ENCODE measurements at regions not wholly inside any gene's neighbourhood (a gene's known extent, or its start where the extent isn't known, plus 50 kb on each side); places are given as distances from the start of the nearest gene placed in this dataset.
"Not testable (repeated sequence)": the region's sequence is repeated elsewhere in the genome, so short reads cannot be mapped to it uniquely, and the experiment has no call there.

DNA sequence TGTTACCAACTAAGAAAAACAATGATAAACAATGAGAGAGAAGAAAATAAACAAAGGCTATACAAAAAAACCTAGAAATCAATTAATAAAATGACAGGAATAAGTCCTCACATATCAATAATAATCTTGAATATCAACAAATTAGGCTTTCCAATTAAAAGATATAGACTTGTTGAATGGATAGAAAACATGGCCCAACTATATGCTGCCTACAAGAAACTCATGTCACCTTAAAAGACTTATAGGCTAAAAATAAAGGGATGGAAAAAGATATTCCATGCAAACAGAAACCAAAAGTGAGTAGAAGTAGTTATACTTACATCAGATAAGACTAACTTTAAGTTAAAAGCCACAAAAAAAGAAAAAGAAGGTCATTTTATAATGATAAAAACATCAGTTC, 183.9 kb downstream of the MYRFL start:
- DNase-seq (ENCODE audit: low read depth in 2 of 2): no peak

DNA sequence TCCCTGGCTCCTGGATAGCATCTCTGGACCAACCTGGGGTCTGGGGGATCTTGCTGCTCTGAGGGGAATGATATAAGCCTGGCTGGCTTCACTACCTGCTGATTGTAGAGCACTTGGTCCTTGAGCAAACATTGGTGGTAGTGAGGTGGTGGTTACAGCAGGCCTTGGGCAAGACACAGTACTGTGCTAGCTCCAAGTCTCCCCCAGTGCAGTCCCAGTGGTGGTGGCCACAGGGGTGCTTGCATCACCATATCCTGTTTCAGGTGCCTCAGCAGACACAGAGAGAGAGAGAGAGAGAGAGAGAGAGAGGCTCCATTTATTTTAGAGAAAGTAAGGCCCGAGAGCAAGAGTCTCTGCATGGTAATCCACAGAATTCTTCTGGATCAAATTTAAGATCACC, 186.3 kb downstream of the MYRFL start:
- no peak for DNase-seq (ENCODE audit: low read depth in 2 of 2)

DNA sequence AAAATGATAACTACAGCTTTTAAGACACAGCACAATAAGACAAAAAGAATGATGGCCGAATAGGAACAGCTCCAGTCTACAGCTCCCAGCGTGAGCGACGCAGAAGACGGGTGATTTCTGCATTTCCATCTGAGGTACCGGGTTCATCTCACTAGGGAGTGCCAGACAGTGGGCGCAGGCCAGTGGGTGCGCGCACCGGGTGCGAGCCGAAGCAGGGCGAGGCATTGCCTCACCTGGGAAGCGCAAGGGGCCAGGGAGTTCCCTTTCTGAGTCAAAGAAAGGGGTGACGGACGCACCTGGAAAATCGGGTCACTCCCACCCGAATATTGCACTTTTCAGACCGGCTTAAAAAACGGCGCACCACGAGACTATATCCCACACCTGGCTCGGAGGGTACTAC, 188.0 kb downstream of the MYRFL start:
- not testable (repeated sequence) for DNase-seq (ENCODE audit: low read depth in 2 of 2)

DNA sequence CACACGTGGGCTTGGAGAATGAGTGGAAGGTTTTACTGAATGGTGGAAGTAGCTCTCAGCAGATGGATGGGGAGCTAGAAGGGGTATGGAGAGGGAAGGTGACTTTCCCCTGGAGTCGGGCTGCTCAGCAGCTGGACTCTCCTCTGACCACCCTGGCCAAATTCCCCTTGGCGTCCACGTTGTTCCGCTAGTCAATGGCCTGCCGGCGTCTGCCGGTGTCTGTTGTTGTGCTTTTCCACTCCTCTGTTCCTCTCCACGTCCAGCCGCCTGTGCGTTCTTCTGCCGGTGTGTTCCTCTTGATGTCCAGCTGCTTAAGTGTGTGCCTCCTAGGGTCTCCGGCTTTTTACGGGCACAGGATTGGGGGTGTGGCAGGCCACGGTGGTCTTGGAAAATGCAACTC, 203.5 kb downstream of the MYRFL start:
- DNase-seq (ENCODE audit: low read depth in 2 of 2): no peak

DNA sequence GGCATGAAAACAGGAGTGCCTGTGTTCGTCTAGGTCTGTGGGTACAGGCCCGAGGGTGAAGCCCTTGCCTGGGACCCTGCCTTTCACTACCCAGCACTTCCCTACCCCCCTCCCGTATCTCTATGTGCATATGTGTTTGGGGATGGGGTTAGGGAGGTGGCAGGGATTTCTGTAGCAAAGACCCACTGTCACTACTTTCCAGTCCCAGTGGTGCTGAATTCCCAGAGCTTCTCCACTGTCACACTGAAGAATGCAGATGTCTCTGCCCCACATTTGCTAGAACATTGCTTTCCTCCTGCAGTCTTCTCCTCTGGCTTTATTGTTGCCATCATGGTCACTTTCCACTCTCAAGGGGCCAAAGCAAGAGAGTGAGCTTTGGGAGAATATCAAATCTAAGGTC, 203.9 kb downstream of the MYRFL start:
- DNase-seq (ENCODE audit: low read depth in 2 of 2): no peak

DNA sequence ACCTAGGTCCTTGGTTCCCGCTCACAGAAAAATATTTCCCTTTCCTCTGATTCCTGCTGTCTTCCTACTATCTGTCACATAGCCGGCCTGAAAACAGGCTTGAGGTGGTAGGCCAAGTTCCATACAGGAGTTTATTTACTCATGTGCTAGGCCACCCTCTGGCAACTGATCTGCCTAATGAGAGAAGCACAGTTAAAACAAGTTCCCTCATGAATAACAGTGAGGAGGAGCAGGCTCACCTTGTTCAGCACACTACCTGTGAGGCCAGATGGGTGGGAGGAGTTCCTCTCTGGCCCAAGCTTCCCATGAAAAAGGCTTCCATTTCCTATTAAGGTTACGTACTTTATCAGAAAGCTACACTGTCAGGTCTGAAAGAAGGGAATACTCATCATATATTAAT, 206.0 kb downstream of the MYRFL start:
- no peak for DNase-seq (ENCODE audit: low read depth in 2 of 2)

DNA sequence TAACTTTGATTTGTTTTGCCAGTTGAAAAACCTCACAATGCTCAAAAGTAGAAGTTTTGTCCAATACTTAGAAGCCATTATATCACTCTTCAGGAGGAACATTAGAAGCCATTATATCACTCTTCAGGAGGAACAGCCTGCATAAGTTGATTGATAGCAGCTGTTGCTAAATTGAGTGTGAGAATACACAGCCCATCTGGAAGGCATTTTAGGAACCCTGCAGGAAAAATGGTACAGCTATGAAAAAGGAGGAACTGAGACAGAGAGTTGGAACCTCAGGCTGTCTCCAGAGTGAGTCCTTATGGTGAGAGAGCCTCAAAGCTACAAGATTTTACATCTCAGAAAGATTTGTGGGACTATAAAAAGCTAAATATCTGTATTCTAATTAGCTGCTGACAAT, 207.0 kb downstream of the MYRFL start:
- DNase-seq (ENCODE audit: low read depth in 2 of 2): no peak

DNA sequence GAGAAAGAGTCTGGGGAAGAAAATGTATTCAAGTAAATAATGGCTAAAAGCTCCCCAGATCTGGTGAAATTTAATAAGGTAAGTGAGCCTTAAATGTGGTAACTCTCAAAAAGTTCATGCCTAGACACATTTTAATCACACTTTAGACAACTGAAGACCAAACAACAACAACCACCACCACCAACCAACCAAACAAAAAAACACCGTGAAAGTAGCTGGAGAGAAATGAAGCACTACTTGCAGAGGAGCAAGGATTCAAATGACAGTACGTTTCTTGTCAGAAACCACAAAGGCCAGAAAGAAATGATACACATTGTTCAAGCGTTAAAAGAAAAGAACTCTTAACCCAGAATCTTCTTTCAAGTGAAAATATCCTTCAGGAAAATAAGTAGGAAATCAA, 208.3 kb downstream of the MYRFL start:
- no peak for DNase-seq (ENCODE audit: low read depth in 2 of 2)

DNA sequence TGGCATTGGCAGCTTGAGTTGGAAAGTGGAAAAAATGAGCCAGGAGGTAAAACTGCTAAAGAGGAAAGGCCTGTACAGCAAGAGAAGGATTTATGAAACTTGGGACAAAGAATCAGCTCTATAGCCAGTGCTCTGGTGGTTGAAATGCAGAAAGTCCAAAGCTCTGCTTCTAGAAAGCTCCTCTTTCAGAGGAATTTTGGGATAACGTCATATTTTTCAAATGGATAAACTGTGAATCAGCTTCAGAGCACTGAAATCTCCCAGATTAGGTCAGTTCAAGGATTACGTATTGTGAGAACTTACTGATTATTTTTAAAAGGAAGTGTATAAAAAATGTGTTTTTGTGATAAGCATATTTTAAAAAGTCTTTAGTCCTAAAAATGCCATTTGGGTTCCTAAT, 203.1 kb upstream of the CNOT2 start:
- no peak for DNase-seq (ENCODE audit: low read depth in 2 of 2)

DNA sequence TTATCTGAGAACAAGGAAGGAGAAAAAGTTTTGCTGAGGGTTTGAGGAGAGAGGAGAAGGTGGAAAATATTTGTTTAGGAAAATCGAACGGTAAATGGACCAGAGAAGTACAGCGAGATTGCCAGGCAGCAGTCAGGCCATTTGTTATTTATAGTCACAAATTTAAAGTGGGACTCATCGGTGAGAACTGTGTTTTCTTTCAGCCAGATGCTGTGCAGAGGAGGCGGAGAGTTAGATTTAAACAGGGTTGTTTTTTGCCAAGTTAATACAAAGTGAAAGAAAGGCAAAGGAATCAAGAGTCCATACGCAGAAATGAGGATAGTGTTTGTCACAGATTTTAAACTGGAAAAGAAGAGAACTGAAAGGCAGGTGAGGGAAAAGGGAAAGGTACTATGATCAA, 200.6 kb upstream of the CNOT2 start:
- DNase-seq (ENCODE audit: low read depth in 2 of 2): no peak

DNA sequence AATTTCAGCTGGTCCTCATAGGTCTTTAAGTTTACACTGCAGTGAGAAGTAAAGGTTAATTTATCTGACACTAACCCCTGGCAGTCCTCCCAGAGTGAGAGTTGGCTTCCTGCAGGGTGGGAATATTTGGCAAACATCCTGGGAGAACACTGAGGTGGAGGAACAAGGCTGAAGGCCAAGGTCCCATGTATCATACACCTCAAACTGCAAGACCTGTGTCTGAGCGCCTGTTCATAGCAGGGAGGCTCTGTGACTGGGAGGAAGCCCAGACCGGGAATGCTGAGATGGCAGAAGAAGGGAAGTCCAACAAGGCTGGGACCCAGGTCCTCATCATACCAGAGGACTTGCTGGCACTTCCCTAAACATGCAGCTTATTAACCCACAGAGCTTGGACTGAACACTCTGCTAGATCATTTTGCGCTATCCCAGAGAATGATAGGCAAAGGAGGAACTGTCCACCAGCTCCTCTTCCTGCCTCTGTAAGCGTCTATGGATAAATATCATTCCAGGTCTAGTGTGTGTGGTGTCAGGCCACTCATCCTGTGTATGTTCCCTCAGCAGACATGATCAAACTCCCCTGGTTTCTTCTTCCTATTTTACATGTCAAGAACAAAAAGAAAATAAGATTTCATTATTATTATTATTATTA, 199.6 kb upstream of the CNOT2 start:
- DNase-seq (ENCODE audit: low read depth in 2 of 2): no peak

DNA sequence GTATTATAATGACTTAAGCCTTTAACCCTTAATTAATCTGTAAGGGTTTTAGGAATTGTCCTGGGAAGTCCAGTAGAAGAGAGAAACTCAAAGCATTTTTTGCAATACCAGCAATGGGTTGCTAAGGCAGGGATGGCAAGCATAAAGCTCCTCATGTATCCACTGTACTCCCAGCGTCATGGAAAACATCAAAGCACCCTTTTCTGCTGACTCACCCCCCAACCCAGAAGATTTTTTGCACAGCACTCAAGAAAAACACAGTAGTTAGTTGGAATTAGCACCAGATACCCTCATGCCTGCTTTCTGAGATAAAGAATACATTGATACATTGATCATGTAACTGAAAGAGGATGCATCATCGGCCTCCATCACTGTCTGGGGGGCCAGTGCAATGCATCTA, 199.1 kb upstream of the CNOT2 start:
- no peak for DNase-seq (ENCODE audit: low read depth in 2 of 2)

DNA sequence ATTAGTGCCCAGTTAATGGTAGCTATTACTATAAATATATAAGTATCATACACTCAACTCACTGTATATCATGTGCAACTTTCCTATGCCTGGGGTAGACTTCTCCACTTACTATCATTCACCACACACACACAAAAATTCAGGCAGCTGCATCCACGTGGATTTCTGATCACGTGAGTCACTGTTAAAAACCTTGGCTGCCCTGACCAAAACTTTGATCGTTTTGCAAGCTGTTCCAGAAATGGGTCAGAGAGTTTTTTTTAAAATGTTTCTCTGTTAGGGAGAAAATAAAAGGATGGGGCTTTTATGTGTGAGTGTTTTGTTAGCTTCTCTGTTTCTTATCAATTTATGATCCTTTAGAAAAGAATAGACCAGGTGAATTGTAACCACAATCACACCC, 198.2 kb upstream of the CNOT2 start:
- no peak for DNase-seq (ENCODE audit: low read depth in 2 of 2)

DNA sequence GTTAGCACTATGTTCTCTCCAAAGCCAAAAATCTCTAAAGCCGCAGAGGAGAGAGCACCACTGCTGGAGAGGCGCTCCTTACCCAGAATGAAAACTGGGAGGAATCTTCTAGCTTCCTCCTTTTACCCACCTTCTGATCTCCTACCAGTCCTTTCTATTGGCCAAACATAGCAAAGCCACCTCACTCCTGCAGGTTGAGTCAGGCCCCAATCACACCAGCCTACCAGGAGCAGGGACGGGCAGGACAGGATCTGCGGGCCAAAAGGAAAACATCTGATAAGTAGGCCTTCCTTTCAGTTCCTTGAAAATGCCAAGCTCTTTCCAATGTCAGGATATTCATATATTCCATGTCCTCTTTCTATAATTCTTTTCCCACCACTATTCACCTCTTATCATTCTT, 197.7 kb upstream of the CNOT2 start:
- no peak for DNase-seq (ENCODE audit: low read depth in 2 of 2)

DNA sequence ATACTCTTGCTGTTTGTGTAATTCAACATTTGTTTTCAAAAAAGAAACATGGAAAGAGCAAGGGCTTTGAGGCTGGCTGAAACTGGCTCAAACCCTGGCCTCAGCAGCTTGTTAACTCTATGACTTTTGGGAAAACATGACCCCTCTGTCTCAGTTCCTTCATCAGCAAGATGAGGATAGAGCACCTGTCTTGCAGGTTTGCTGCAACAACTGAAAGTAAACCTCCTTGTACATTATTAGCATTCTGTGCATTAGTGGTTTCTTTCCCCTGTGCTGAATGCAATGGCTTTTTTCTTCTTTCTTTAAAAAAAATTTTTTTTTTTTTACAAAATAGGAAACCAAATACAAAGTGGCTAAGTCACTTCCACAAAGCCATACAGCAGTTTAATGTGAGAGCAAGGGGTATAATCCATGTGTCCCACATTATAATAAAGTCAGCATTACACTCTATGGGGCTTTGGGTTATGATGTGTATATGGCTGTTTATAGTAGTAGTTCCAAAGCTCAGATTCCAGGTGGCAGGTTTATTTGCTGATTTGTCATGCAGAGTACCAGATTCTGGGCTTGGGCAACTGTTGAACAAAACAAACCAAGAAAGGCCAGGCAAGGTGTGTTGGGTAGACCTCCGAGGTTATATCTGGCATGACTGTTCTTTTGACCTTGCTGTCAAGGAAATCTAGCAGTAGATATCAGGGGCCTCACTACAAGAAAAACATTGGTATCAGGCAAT, 194.5 kb upstream of the CNOT2 start:
- no peak for DNase-seq (ENCODE audit: low read depth in 2 of 2)

DNA sequence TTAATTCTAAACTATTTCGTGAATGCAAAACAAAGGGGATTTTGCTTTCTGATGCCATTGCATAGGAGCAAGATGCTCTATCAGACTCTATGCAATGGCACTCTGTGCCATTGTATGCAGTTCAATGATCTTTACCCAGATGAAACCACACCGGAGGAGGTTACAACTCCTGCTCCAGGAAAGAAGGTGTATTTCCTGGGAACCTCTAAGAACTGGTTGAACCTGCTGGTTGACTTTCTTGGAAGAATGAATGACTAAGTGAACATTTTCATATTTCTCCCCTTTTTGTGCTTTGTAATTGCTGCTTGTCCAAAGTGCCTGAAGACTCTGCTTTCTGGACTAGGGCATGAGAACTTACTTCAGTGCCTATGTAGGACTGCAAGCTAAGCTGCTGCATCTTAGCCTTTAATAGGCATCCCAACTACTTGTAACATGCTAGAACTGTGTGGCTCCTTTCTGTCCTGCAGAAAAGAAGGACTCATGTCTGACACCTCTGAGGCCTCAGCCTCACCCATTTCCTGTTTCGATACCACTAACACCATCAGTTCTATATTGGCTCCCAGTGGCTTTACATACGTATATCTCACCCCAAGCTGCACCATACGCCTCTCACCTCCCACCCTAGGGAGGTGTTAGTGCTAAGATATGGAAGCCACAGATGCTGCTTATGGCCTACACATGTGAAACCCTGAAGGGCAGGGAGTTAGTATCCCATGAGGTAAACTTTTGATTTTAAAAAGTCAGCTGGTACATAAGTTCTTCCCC, 193.5 kb upstream of the CNOT2 start:
- DNase-seq (ENCODE audit: low read depth in 2 of 2): peak; percentile 25 to 34

DNA sequence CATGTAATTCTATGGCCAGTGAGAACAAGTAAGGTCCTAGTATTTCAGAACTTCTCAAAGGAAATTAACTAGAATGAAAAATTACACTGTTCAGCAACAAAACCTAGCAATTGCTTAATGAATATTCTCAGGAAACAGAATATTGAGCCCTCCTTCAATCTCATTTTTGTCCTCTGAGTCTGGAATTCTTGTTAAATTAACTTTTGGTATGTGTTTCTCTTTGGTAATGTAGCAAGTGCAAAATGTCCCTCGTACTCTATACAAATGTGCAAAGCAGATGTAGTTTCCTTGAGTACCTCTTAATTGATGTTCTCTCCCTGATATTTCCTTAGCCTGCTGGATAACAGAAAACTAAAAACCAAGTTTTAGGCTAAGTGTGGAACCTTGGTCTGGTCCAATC, 190.8 kb upstream of the CNOT2 start:
- DNase-seq (ENCODE audit: low read depth in 2 of 2): no peak

DNA sequence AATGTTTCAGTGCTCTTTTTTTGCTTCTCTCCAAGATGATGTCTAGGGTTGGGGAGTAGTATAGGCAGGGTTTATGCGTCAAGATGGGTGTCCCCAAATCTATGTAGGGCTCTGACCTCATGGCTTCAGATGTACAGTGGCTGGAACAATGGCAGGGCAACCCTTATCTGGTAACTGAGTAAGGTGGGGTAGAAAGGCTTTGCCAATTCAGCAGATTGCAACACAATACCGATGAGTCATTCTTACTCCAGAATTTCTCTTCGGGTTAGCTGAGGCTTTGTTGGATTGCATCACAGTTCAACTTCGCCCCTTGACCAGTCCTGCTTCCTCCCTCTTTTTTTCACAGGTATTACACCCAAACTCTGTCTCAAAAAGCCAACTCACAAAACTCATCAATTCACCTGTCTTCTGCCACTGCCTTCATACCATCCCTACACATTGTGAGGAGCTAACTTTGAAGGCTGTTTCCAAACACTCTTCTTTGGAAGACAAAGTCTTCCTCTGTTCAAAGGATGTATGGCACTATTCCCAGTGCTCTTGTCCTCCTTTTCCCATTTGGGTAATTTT, 190.2 kb upstream of the CNOT2 start:
- DNase-seq (ENCODE audit: low read depth in 2 of 2): no peak

DNA sequence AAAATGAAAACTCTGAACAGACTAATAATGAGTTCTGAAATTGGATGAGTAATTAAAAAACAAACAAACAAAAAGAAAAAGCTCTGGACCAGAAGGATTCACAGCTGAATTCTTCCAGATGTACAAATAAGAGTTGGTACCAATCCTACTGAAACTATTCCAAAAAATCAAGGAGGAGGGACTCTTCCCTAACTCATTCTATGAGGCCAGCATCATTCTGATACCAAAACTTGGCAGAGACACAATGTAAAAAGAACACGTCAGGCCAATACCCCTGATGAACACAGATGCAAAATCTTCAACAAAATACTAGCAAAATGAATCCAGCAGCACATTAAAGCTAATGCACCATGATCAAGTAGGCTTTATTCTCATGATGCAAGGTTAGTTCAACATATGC, 183.9 kb upstream of the CNOT2 start:
- no peak for DNase-seq (ENCODE audit: low read depth in 2 of 2)

DNA sequence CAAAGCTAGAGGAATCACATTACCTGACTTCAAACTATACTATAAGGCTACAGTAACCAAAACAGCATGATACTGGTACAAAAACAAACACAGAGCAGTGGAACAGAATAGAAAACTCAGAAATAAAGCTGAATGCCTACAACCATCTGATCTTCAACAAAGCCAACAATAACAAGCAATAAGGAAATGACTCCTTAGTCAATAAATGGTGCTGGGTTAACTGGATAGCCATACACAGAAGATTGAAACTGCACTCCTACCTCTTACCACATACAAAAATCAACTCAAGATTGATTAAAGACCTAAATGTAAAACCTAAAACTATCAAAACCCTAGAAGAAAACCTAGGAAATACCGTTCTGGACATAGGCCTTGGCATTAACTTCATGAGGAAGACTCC, 182.6 kb upstream of the CNOT2 start:
- no peak for DNase-seq (ENCODE audit: low read depth in 2 of 2)

DNA sequence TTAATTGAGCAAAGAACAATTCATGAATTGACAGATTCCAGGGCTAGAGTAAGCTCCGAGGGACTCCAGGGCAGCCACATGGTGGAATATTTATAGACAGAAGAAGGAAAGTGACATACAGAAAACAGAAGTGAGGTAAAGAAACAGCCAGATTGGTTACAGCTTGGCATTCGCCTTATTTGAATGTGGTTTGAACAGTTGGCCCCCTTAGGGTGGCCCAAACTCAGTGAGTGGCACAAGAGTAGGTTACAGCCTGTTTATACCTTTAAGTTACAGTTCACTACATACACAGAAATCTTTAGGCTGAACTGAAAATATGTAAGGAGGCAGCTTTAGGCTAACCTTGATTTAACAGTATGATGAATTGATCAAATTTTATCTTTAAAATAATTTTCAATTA, 174.5 kb upstream of the CNOT2 start:
- no peak for DNase-seq (ENCODE audit: low read depth in 2 of 2)

DNA sequence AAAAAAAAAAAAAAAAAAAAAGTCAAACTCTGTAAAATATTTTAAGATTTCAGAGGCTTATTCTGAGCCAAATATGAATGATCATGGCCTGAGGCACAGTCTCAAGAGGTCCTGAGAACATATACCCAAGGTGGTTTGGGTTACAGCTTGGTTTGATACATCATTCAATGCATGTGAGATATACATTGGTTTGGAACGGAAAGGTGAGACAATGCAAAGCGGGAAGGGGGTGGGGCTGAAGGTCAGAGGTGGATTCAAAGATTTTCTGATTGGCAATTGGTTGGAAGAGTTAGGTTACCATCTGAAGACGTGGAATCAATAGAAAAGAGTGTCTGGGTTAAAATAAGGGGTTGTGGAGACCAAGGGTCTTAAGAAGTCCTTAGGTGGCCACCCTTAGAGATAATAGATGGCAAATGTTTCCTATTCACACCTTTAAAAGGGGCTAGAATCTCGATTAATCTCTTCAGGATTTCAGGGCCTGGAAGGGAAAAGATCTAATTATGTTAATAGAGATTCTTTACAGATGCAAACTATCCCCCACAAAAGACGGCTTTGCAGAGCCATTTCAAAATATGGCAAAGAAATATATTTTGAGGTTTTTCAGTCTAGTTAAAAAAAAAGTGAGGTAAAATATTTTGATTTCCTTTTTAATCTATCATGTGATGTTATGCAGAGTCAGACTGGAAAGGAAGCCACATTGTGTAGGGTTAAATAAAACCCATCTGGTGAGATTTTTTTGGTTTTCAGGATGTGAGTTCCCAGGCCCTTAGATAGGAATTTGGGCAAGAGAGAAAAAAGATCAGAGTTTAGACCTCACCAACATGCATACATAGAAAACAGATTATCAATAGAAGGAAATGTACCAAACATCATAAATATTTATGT, 173.8 kb upstream of the CNOT2 start:
- no peak for DNase-seq (ENCODE audit: low read depth in 2 of 2)
